ENCODE measurements at regions not wholly inside any gene's neighbourhood (a gene's known extent, or its start where the extent isn't known, plus 50 kb on each side); places are given as distances from the start of the nearest gene placed in this dataset.

- no peak overlapping the region for H3K4me3 Mint-ChIP-seq (ENCODE audit: unreplicated experiment)
- TF ChIP-seq CTCF (IDR thresholded peaks at IDR 0.05; ENCODE audit: unreplicated experiment), result no peak
- H3K4me1 Mint-ChIP-seq (ENCODE audit: unreplicated experiment), result peaks cover 8% of the 10 kb centered on the region
- no peaks in the 10 kb centered on the region for H3K36me3 Mint-ChIP-seq (ENCODE audit: low read depth, unreplicated experiment)
- H3K27ac Mint-ChIP-seq (ENCODE audit: unreplicated experiment), result no peak overlapping the region
- H3K27me3 Mint-ChIP-seq (ENCODE audit: unreplicated experiment), result peaks cover 2% of the 10 kb centered on the region
- DNase-seq (ENCODE audit: low spot score), result no peak
- H3K9me3 Mint-ChIP-seq (ENCODE audit: unreplicated experiment), result no peaks in the 10 kb centered on the region
Measured at GRCh38 chr18:76053551-76053950, 441.5 kb downstream of the ZNF516 start.

- Mint-ChIP-seq H3K9me3 (ENCODE audit: unreplicated experiment) (no peaks in the 10 kb centered on the region), H3K4me3 (ENCODE audit: unreplicated experiment) (no peak overlapping the region), H3K27ac (ENCODE audit: unreplicated experiment) (no peak overlapping the region), H3K27me3 (ENCODE audit: unreplicated experiment) (peaks cover 2% of the 10 kb centered on the region), H3K4me1 (ENCODE audit: unreplicated experiment) (peaks cover 8% of the 10 kb centered on the region), H3K36me3 (ENCODE audit: low read depth, unreplicated experiment) (no peaks in the 10 kb centered on the region)
- TF ChIP-seq CTCF (IDR thresholded peaks at IDR 0.05; ENCODE audit: unreplicated experiment), result no peak
- no peak for DNase-seq (ENCODE audit: low spot score)
Measured at GRCh38 chr18:76052227-76052595, 442.8 kb downstream of the ZNF516 start.

GRCh38 chr18:76051396-76052226 lies 443.4 kb downstream of the ZNF516 start:
- H3K9me3 Mint-ChIP-seq (ENCODE audit: unreplicated experiment), result no peaks in the 10 kb centered on the region
- DNase-seq (ENCODE audit: low spot score), result no peak
- H3K27ac Mint-ChIP-seq (ENCODE audit: unreplicated experiment), result no peak overlapping the region
- no peaks in the 10 kb centered on the region for H3K36me3 Mint-ChIP-seq (ENCODE audit: low read depth, unreplicated experiment)
- H3K4me3 Mint-ChIP-seq (ENCODE audit: unreplicated experiment), result no peak overlapping the region
- H3K4me1 Mint-ChIP-seq (ENCODE audit: unreplicated experiment), result peaks cover 8% of the 10 kb centered on the region
- peaks cover 2% of the 10 kb centered on the region for H3K27me3 Mint-ChIP-seq (ENCODE audit: unreplicated experiment)
- no peak for TF ChIP-seq CTCF (IDR thresholded peaks at IDR 0.05; ENCODE audit: unreplicated experiment)

- Mint-ChIP-seq H3K4me3 (ENCODE audit: unreplicated experiment) (no peak overlapping the region), H3K27me3 (ENCODE audit: unreplicated experiment) (no peaks in the 10 kb centered on the region), H3K27ac (ENCODE audit: unreplicated experiment) (no peak overlapping the region), H3K36me3 (ENCODE audit: low read depth, unreplicated experiment) (no peaks in the 10 kb centered on the region), H3K4me1 (ENCODE audit: unreplicated experiment) (no peaks in the 10 kb centered on the region), H3K9me3 (ENCODE audit: unreplicated experiment) (no peaks in the 10 kb centered on the region)
- no peak for DNase-seq (ENCODE audit: low spot score)
- TF ChIP-seq CTCF (IDR thresholded peaks at IDR 0.05; ENCODE audit: unreplicated experiment), result no peak
Measured at GRCh38 chr18:76046221-76046620, 448.8 kb downstream of the ZNF516 start.

GRCh38 chr18:76042511-76042910 lies 452.5 kb downstream of the ZNF516 start:
- H3K4me3 Mint-ChIP-seq (ENCODE audit: unreplicated experiment), result no peak overlapping the region
- no peaks in the 10 kb centered on the region for H3K27me3 Mint-ChIP-seq (ENCODE audit: unreplicated experiment)
- no peak overlapping the region for H3K27ac Mint-ChIP-seq (ENCODE audit: unreplicated experiment)
- H3K36me3 Mint-ChIP-seq (ENCODE audit: low read depth, unreplicated experiment), result no peaks in the 10 kb centered on the region
- no peaks in the 10 kb centered on the region for H3K4me1 Mint-ChIP-seq (ENCODE audit: unreplicated experiment)
- DNase-seq (ENCODE audit: low spot score), result no peak
- TF ChIP-seq CTCF (IDR thresholded peaks at IDR 0.05; ENCODE audit: unreplicated experiment), result no peak
- H3K9me3 Mint-ChIP-seq (ENCODE audit: unreplicated experiment), result no peaks in the 10 kb centered on the region

Measured in endothelial cell (in vitro differentiated cells).